ENCODE measurements at regions not wholly inside any gene's neighbourhood (a gene's known extent, or its start where the extent isn't known, plus 50 kb on each side); places are given as distances from the start of the nearest gene placed in this dataset.

DNA sequence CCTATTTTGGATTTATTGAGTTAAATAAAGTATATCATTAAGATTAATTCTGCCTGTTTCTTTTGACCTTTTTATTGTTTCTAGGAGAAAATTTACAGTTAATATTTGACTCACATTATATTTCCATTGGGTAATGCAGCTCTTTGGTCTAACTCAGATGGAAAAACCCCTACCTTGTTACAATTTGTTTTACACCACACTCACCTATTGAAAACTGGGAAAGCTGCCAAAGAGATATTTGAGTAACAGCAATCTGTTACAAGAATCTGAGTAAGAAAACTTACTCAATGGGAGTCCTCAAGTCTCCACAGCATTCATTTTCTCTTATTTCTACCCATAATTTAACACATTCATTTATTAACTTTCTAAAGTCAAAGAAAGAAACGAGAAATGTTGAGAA is 108.0 kb upstream of the TLL1 start:
- in situ Hi-C loops (cut with MboI; ENCODE audit: low sequenced_read_pairs): no loop called here

DNA sequence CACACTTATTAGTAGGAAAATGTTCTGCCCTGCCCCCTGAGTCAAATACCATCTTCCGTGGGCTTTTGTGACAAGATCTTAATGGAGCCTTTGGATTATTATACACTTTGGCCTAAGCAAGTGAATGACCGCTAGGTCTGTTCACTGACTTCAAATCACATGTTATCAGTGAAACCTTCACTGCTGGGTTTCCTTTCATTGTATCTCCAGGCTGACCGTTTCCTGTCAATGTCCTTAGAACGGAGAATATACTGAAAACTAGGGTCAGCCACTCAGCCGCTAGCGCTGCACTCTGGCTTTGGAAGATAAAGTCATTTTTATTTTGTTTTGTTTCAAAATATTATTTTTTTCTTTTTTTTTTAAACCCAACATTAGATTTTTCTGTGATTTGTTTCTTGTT is 107.0 kb upstream of the TLL1 start:
- in situ Hi-C loops (cut with MboI; ENCODE audit: low sequenced_read_pairs): no loop called here

DNA sequence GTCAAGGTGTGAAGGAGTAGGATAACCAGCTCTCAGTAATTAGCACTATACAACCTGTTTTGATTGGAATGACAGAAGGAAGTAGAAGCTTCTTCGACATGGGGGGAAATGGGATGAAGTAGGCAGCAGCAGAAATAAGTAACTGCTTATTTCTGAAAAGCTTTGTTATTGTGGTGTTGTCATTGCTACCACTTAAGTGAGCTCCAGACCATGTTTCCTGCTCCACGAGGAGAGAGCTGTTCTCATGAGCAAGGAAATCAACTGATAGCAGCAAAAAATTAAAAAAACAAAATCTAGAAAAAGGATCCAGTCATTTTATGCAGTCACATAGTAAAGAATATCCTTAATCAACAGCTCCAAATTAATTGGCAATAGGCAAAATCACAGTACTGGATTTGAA is 106.1 kb upstream of the TLL1 start:
- in situ Hi-C loops (cut with MboI; ENCODE audit: low sequenced_read_pairs): no loop called here

DNA sequence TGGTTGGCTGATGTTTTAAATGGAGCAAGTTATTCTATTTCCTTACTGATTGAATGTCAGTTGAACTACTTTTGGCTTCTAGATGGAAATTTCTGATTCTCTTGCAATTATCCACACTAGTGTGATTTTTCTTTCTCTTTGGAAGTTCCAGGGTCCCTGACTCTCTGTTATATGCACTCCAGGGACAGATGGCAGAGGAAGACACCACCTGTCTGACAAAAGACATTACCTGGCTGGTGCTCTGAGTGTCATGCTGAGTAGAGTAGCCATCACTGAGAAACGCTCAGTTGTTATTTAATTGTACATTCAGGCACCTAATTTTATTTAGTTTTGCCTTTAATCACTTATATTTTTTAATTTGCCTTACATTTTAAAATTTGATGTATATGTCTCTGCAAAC is 105.4 kb upstream of the TLL1 start:
- in situ Hi-C loops (cut with MboI; ENCODE audit: low sequenced_read_pairs): no loop called here

DNA sequence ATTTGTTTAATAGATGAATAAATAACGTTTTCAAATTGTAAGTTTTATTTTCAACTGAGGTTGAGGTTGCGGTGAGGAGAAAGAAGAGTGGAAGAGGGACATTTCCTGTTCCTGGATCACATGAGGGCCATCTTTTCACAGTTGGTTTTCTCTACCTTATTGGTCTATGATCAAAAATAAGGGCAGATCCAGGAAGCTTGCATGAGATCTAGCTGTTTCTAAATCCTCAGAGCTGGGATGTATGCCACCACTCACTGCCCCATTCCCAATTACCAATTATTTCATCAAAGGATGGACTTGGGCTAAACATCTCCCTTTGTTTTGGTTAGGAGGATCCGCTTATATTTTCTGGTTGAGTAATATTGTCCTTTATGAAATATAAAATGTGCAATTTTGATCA is 104.8 kb upstream of the TLL1 start:
- in situ Hi-C loops (cut with MboI; ENCODE audit: low sequenced_read_pairs): no loop called here

DNA sequence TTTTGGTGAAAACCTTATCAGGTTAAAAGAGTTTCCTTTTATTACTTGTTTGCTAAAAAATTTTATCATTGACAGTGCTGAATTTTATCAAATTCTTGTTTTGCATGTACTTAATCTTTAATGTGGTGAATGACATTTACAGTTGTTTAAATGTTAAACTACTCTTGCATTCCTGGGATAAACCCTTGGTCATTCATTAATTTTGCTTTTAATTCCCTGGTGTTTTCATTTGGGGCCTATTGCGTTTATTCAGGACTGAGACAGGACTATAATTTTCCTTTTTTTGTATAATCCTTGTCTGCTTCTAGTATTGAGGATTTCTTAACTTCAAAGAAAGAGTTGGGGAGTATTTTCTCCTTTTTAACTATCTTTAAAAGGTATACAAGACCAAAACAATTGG is 98.7 kb upstream of the TLL1 start:
- in situ Hi-C loops (cut with MboI; ENCODE audit: low sequenced_read_pairs): no loop called here

DNA sequence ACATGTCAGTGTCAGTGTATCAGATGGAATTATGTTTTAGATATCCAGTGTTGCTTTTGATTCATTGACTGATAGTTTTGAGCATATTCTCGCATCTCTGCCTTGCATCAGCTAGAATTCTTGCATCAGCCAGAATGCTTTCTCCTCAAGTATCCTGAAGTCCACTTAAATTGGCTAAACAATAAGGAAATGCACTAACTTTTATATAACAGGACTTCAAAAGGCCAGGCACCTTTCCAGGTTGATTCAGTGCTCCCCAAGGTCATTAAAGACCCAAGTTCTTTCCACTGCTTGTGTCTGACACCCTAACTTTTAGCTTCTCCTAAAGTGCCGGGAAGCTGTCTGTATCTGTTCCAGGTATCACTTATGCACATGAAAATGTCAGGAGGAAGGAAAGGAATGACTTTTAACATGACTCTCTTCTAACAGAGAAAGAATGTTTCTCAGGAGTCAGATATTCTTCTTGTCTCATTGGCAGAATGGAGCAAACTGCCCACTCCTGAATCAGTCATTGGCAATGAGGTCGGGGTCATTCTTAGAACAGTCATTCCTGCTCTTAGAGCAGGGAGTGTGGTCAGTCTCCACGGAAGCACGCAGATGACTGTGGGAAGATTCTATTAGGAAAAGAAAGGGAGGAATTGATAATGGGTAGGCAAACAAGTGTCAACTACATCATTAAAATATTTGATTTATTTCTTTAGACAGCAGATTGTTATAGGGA is 92.9 kb upstream of the TLL1 start:
- in situ Hi-C loops (cut with MboI; ENCODE audit: low sequenced_read_pairs): no loop called here

DNA sequence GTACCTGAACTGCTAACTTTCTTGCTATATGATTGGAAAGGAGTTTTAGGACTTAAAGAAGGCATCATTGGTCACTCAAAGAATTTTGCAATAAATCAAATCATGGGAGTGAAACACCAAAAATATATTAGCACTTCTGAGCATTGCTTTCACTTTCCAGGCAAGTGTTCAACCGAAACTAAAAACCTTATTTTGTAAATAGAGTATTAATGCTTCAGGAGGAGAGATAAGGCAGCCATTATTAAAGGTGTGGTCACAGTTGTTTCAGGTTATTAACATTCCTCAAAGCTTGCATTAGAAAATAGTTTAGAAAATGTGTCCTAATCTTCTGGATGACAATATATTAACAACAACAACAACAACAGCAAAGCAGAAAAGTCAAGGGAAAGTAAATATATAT is 92.3 kb upstream of the TLL1 start:
- in situ Hi-C loops (cut with MboI; ENCODE audit: low sequenced_read_pairs): no loop called here

DNA sequence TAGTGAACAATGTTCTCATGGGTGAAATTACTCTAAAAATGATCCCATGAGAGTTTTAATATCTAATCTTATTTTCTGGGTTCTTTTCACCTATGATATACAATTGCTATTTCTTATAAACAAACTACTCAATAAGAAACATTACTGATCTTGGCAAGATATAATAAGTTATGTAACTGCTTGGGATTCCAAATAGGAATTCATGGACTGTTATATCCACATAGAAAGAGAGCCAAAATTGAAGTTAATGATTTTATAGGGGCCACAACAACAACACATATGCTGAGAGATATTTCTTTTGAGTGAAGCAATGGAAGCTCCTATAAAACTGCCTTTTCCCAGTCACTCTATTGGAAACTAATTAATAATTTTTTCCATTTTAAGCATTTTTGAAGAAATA is 90.4 kb upstream of the TLL1 start:
- in situ Hi-C loops (cut with MboI; ENCODE audit: low sequenced_read_pairs): no loop called here

DNA sequence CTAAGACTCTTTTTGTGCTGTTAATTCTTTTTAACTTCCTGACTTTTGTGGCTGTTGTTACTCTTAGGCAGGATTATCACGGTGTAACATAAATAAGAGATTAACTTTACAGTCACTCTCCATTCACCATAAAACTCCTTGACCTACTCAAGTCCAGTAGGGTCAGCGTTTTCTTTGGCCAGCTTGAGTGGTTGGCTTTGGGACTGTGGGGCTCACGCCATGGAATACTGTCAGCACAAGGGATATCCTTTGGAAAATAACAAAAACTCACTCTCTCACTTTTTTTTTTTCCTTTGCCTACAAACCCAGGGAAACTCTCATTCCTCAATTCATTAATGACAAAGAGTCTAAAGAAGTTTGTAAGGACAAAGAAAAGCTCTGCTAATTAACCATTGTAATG is 89.4 kb upstream of the TLL1 start:
- in situ Hi-C loops (cut with MboI; ENCODE audit: low sequenced_read_pairs): no loop called here

DNA sequence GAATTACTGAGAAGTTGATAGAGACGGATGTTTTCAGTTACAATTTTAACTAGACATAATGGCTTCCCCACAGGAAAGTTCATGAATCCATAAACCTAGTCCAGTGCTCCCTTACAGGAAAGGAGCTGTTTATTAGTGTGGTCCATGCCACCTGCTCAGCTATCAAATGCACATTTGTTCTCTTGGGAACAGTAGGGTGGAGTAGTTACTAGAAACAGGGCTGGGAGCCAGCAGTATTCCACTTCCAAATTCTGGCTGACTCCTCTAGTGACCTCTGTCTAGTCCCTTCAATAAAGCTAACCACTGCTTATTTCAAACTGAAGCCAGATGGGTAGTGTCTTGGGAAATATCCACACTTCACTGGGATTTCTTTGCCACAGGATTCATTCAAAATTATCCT is 88.4 kb upstream of the TLL1 start:
- in situ Hi-C loops (cut with MboI; ENCODE audit: low sequenced_read_pairs): no loop called here

DNA sequence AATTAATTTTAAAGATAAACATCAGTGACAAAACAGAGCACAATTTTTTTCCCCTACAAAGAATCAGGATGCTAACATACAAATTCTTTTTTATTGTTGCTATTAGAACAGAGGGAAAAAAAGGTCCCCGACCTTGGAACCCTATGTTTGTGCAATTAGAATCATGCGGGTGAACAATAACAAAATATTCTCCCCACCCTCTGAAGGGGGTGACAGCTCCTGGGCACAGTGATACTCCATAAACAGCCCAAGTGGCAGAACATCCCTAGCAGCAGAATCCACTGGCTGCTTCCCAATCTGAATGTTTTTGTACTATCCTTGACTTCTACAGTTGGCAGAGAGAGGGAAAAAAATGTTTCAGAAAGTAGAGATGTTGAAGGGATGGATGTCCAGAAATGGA is 87.7 kb upstream of the TLL1 start:
- in situ Hi-C loops (cut with MboI; ENCODE audit: low sequenced_read_pairs): no loop called here

DNA sequence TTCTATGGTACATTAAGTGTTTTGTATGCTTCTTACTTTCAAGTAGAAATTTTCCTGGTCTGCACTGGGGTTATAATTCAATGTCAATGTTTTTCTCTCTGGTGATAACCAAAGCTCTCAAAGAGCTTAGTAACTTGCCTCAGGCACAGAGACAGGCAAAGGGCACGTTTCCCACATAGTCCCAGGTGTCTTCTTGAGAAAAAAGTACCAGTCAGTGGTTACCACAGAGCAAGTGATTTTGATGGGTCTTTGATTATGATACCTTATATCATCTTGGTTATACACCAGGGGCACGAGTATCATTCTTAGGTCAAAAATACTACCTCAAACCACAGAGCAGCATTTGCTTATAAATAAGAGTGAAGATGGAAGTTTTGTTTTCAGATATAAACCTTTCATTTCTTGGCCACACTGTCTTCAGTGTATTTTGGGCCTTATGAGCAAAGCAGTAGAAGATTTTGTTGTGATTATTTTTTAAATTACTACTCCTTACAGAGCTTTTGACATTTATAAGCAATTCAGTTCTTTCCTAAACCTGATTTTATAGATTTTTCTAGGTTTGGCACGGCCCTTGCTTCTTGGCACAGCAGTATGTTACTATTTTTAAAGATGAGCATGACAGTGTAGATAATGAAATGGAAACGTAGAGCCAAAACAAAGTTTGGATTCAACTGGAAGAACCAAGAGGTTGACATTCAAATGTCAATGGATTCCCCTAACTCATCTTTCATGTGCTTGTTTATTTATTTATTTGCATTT is 85.3 kb upstream of the TLL1 start:
- in situ Hi-C loops (cut with MboI; ENCODE audit: low sequenced_read_pairs): no loop called here

DNA sequence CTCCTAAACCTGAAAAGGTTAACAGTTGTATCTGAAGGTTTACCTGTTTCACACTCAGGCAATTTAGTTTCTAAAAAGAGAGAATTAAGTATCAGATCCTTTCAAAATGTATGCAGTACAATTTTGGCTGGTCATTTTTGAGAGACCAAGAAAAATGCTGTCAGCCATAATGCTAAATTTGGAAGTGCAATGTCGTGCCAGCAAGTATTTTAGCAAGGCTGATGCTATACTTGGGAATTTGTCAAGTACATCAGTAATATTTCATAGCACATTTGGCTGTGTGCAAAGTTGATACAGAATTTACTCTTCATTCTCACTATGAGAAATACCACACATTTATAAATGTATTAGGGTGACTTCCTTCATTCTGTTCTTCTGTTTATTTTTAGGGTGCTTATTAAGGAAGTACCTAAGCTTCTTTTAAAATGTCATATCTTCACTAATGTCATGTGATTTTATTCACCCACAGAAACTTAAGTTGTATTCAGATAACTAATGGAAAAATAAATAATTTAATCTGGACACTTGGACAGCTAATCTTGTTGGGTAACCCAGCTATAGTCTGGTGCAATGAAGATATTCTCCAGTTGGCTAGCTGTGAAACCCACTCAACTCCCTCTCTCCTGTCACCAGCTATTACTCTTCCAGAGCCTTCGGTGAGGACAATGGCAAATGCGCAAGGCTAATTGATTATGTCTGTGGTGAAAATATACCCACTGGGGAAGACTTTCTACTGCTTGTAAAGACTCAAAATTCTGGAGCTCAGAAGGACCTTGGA is 84.2 kb upstream of the TLL1 start:
- in situ Hi-C loops (cut with MboI; ENCODE audit: low sequenced_read_pairs): no loop called here

DNA sequence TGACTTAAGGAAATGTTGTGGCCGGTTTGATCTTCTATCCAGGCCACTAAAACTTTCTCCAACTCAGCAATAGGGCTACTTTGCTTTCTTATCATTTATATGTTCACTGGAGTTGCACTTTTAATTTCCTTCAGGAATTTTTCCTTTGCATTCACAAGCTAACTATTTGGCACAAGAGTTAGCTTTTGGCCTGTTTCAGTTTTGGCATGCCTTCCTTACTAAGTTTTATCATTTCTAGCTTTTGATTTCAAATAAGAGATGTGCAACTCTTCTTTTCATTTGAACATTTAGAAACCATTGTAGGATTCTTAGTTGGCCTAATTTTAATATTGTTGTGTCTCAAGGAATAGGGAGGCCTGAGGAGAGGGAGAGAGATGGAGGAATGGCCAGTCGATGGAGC is 79.8 kb upstream of the TLL1 start:
- in situ Hi-C loops (cut with MboI; ENCODE audit: low sequenced_read_pairs): no loop called here

DNA sequence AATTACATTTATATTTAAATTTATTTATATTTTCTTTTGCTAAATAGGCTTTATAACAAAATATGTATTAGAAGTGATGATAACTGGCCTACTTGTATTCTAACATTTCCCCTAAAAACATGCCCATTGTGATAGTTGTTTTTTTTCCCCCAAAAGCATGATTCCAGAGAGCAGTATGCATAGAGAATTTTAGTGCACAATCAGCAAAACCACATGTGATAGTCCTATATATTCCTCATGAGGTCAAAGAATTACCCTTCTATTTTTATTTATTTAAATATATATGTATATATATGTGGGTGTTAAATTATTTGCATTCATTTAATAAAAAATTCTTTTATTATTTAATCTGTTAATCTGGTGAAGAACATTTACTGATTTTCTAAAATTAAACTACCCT is 78.2 kb upstream of the TLL1 start:
- in situ Hi-C loops (cut with MboI; ENCODE audit: low sequenced_read_pairs): no loop called here

DNA sequence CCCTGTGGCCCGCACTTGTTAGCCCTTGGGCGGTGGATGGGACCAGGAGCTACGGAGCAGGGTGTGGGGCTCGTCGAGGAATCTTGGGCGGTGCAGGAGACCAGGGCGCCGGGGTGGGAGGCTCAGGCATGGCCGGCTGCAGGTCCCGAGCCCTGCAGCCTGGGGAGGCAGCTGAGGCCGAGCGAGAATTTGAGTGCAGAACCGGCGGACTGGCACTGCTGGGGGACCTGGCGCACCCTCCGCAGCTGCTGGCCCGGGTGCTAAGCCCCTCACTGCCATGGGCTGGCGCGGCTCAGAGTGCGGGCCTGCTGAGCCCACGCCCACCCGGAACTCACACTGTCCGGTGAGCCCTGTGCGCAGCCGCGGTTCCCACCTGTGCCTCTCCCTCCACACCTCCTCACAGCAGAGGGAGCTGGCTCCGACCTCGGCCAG is 73.6 kb upstream of the TLL1 start:
- in situ Hi-C loops (cut with MboI; ENCODE audit: low sequenced_read_pairs): no loop called here

DNA sequence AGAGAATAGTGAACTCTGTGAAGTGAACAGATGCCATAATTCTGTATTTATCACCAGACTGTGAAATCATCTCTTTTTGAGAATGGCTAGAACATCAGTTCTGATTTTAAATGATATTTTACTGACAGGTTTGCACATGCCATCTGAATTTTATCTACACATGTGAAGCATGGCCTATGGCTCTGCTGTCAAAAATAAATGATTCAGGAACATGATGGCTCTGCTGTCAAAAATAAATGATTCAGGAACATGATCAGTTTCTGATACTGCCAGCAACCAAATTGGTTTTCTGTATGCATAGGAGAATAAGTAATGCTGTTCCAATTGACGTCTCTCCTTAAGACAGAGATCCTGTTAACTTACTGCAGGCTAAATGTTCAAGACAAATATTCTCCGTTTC is 70.6 kb upstream of the TLL1 start:
- in situ Hi-C loops (cut with MboI; ENCODE audit: low sequenced_read_pairs): no loop called here

DNA sequence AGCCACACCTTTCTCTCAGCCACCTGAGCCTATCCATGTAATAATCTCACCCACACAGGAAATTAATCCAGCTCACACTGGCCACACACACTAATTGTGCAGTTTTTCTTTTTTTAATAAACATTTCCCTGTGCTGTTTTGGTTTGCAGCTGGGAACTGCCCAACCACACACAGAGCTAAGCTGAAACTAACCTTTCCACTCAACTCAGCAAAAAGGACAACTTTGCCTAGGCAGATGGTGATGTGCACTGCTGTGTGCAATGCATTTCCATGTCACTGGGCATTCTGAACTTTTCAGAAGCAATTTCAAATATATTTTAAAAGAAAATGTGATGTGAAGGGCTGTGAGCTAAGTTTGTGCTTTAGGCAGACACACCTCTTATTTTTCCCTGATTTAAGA is 70.0 kb upstream of the TLL1 start:
- in situ Hi-C loops (cut with MboI; ENCODE audit: low sequenced_read_pairs): no loop called here

DNA sequence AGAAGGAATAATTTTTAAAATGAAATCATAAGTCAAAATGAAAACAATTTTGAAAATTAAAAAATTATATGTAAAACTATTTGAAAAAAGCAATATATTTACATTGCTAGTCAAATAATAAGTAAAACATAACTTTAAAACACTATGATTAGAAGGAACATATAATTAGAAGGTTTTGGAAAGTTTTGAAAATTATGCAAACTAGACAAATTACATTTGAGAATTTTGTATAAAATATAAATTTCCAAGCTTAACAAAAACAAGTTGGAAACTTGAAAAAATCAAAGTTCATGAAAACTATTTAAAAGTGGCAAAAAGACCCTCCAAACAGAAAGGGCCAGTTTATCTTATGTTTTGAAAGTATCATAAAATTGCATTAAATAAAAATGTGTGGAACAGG is 67.6 kb upstream of the TLL1 start:
- in situ Hi-C loops (cut with MboI; ENCODE audit: low sequenced_read_pairs): no loop called here

DNA sequence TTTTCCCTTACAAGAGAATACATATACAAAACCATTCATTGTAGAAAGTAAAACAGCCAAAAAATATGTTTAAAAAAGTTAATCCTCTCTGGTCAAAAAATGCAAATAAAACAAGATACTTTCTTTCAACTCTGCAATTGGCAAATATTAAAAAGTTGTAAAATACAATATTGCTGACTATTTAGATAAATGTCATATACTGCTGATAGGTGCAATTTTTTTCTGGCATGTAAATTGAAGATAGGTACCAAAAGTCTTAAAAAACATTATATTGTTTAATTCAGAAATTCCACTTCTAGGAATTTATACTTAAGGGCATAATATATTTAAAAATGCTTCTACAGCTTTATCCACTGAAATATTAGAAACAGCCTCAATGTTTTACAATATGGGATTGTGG is 66.4 kb upstream of the TLL1 start:
- in situ Hi-C loops (cut with MboI; ENCODE audit: low sequenced_read_pairs): no loop called here

DNA sequence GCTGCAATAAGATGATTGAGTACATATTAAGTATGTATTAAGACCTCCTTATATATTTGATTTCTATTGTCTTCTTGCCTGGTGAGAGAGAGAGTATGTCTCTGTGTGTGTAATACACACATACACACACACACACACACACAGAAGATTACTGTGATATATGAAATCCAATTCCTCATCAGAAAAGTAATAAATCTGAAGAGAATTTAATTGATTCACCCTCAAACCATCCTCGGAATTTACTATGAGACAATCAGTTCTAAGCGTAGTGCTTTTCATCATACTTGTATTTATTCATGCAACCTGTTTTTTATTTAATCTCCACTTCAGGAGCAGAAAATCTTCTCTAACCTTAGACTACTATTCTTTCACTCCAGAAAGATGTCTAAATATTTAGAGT is 62.3 kb upstream of the TLL1 start:
- in situ Hi-C loops (cut with MboI; ENCODE audit: low sequenced_read_pairs): no loop called here
